GM10266 (cell line): ENCODE measurements at regions not wholly inside any gene's neighbourhood (a gene's known extent, or its start where the extent isn't known, plus 50 kb on each side); places are given as distances from the start of the nearest gene placed in this dataset.

ENCODE experiments used
- DNase-seq: peaks from one replicate; pipeline ENCODE4 v3.0.0; 2012; ENCODE audit errors: extremely low spot score
- CTCF ChIP-seq: IDR thresholded peaks from 2 replicates; pipeline ENCODE4 v1.5.1; 2012; ENCODE audit warnings: mild to moderate bottlenecking, low read depth; ENCODE audit not compliant: control insufficient read depth, insufficient read depth; ENCODE audit errors: missing control alignments

- TF ChIP-seq CTCF, result no peak
- no peak for DNase-seq
These were observed 335.2 kb upstream of the VWC2 start for GRCh38 chr7:49438281-49438680.

GRCh38 chr7:49443515-49443914 is 329.9 kb upstream of the VWC2 start:
- TF ChIP-seq CTCF, result no peak
- no peak for DNase-seq

GRCh38 chr7:49453486-49453885 is 320.0 kb upstream of the VWC2 start:
- no peak for TF ChIP-seq CTCF
- DNase-seq, result no peak

GRCh38 chr7:49479441-49479840 is 294.0 kb upstream of the VWC2 start:
- no peak for DNase-seq
- no peak for TF ChIP-seq CTCF

- TF ChIP-seq CTCF, result no peak
- DNase-seq, result no peak
These were observed 293.4 kb upstream of the VWC2 start for GRCh38 chr7:49479936-49480544.

- DNase-seq, result no peak
- no peak for TF ChIP-seq CTCF
These were observed 292.4 kb upstream of the VWC2 start for GRCh38 chr7:49481075-49481474.

GRCh38 chr7:49483142-49483541 is 290.3 kb upstream of the VWC2 start:
- peak; percentile 40 for TF ChIP-seq CTCF
- peak; percentile 20 for DNase-seq
